HG03095 (cell line): ENCODE measurements at regions not wholly inside any gene's neighbourhood (a gene's known extent, or its start where the extent isn't known, plus 50 kb on each side); places are given as distances from the start of the nearest gene placed in this dataset.
A peak's percentile ranks its signal among the peaks of the same experiment; 100 is the strongest.
"Not testable (repeated sequence)": the region's sequence is repeated elsewhere in the genome, so short reads cannot be mapped to it uniquely, and the experiment has no call there.

Source experiments
- ATAC-seq: cut with Tn5 transposase; IDR thresholded peaks from one replicate; pipeline ENCODE4 v1.9.1; 2021; ENCODE audit warnings: moderate library complexity; ENCODE audit not compliant: unreplicated experiment

DNA sequence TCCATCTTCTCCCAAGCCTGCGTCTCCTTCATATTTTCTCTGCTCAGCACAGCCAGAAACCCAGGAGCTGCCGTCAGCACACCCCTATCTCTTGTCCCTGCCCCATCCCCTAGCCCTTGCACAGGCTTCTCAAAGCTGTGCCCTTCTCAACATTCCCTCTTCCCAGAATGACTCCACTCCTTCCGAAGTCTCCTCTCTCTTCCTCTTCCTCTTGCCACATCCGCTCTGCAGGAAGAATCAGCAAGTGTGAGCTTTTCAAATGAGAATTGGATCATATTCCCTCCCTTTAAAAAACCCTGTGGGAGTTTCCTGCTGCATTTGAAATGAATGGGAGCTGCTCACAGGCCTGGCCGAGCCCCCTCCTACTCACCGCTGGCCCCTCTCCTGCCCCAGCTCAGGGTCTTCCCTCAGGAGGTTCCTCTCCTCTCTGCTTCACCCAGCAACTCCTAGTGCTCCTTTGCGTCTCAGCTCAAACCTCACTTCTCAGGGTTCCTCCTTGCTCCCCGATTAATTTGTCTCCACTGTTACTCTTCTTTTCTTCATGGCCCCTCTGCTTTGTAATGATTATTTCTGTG lies 528.5 kb upstream of the CCDC196 start:
- no peak for ATAC-seq

DNA sequence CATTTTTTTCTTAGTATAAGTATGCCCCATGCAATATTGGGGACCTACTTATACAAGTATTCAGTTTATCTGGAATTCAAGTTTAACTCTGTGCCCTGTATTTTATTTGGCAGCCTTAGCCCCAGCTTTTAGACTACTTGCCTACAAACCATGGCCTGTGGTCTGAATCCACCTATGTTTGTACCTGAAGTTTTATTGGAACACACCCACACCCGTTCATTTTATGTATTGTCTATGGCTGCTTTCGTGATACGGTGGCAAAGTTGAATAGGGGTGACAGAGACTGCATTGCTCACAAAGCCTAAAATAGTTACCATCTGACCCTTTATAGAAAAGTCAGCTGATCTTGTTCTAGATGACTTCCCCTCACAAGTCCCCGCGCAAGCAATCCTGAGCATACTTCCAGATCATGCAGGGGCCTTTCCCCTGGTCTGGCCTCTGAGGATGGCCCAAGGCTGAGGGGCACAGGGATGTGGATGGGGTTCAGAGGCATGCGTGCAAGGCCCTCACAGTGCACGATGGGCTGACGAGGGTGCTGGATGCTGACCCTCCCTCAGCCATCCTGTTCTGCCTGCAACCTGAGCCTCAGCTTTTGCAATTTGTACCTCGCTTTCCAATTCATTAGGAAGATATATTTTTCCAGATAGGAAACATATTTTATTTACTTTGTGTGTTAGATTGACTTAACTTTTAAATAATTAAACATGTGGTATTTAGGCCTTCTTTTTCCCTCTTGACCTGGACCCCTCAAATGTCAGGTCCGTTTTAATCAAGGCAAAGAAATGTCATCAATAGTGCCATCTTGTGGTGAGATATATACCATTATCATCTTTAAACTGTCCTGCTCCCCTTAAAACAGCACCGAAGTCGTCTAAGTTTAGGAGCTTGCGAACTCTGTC lies 527.3 kb upstream of the CCDC196 start:
- ATAC-seq, result peak; percentile 33

- peak; percentile 68 for ATAC-seq
Measured at GRCh38 chr14:65959563-65960024, 526.6 kb upstream of the CCDC196 start.

GRCh38 chr14:65961004-65961403 lies 525.2 kb upstream of the CCDC196 start:
- ATAC-seq, result no peak

DNA sequence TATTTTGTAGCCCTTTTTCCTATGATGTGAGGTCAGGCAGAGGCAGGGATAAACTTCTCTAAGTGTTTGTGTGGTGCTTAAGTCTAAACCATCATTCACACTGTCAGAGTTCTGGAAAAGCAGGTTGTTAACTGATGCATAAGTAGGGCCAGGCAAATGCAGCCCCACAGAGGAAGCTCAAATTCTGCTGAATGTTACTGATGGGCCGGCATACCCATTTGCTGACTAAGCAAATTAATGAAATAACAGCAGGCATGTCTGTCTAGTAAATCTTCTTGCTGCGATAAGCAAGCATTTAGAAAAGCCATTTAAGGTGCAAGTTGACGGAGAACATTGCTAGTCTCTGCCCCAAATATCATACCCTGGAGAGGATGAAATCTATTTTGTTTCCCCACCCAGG lies 523.2 kb upstream of the CCDC196 start:
- ATAC-seq, result no peak

- no peak for ATAC-seq
Measured at GRCh38 chr14:65964366-65964765, 521.8 kb upstream of the CCDC196 start.

DNA sequence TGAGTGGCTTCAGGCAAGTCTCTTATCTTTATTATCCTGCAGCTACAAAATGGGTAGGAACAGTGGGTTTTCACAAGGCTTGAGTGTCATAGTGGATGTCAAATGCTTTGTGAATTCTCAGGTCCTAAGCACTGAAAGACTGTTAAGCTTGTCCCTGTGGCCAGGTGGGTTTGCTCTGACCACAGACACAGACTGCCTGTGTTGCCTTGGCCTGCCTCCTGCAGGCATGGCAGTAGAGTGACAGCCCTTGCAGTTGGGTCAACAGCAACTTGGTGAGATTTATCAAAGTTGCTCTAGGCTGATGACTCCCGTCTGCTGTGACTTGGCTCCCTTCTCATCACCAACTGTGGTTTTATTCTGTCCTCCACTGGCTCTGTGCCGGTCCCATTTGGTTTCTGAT lies 520.0 kb upstream of the CCDC196 start:
- ATAC-seq, result no peak

GRCh38 chr14:65972346-65972870 lies 513.8 kb upstream of the CCDC196 start:
- no peak for ATAC-seq

DNA sequence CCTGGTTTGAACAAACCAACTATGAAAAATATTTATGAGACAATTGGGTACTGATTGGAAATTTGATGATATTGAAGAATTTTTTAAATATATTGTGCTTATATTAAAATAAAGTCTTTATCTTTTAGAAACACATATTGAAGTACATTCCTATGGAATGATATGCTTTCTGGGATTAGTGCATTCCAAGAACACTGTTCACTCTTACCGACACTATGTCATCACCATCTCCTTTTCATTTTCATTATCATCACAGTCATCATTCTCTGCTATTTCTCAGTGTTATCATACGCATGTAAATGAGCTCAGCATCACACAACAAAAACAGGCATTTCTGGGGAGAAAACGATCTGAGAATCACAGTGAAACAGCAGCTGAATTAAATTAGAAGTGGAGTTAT lies 513.3 kb upstream of the CCDC196 start:
- ATAC-seq, result no peak

DNA sequence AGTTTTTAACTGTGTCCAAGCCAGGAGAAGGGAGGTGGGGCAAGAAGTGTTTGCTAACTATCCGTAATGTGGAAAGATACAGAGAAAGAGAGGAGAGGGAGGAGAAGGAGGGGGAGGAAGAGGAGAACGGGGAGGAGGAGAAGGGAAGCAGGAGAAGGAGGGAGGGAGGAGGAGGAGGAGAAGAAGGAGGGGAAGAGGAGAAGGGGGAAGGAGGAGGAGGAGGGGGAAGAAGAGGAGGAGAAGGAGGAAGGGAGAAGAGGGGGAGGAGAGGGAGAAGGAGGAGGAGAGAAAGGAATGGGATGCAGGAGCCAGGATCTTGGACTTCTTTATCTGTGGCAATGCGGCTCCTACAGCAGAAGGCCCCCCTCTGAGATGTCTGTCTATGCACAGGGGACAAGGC lies 510.3 kb upstream of the CCDC196 start:
- ATAC-seq, result no peak

DNA sequence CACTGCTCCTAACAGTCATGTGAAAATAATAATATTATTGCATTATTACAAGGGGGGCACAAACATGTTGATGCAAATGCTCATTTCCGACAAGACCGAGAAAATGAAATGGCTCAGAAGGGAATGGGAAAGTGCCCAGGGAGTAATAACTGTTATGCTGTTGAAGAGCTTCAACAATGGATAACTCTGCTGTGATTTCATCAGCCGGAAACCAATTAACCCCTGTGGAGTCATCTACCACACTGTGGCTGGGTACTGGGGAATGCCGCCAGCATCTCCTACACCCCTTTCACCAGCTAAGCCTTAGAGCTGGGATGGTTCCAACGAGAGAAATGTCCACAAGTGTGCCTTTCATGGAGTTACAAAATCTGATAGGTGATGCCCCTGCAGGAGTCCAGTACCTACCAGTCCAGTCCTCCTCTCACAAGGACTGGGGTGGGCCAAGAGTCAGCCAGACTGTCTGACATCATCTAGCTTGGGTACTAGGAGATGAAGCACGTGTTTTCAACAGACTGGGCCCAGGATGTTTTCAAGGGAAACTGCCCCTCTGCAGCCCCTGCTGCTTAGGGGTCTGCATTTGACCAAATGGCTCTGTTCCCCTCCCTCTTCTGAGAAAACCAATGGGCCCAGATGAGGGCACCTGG lies 509.3 kb upstream of the CCDC196 start:
- ATAC-seq, result no peak

GRCh38 chr14:65981192-65981843 lies 504.9 kb upstream of the CCDC196 start:
- no peak for ATAC-seq

DNA sequence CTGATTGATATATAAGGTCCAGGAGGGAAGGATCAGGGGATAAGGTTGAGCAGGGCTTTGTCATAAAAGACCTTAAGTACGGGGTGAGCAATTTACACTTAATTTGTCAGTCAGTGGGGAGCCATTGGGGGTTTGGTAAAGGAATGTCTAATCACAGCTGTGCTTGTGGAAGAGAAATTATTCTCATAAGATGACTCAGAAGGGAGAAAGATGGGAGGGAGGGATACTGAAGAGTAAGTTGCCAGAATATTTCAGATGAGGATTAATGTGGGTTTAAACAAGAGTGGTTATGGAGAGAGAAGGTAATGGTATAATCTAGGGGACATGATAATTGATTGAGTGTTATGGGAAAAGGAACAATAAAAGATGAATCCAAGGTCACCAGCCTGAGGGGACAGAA lies 500.1 kb upstream of the CCDC196 start:
- no peak for ATAC-seq

GRCh38 chr14:65989981-65990380 lies 496.2 kb upstream of the CCDC196 start:
- no peak for ATAC-seq

- ATAC-seq, result no peak
Measured at GRCh38 chr14:65991104-65991503, 495.1 kb upstream of the CCDC196 start.

DNA sequence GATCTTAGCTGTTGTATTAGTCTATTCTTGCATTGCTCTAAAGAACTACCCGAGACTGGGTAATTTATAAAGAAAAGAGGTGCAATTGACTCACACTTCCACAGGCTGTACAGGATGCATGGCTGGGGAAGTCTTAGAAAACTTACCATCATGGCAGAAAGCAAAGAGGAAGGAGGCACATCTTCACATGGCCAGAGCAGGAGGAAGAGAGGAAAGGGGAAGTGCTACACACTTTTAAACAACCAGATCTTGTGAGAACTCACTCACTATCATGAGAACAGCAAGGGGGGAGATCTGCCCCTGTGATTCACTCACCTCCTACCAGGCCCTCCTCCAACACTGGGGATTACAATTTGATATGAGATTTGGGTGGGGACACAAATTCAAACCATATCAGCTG lies 494.2 kb upstream of the CCDC196 start:
- ATAC-seq, result not testable (repeated sequence)

- no peak for ATAC-seq
Measured at GRCh38 chr14:65993103-65993502, 493.1 kb upstream of the CCDC196 start.

- no peak for ATAC-seq
Measured at GRCh38 chr14:65993996-65994395, 492.2 kb upstream of the CCDC196 start.

DNA sequence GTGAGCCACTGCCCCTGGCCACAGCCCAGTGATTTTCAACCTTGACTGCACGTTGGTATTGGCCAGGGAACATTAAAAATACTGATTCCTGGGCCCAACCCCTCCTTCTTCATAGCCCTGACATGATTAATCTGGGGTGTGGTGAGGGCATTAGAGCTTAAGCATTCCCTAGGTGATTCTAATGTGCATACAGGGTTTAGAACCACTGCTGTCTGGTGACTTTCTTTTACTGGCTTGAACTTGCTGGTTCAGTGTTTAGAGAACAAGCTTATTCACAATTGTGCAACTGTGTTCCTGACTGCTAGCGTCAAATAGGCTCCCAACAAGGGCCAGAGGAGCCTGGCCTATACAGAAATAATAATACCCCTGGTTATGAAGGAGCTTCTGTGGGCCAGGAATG lies 488.8 kb upstream of the CCDC196 start:
- ATAC-seq, result no peak

DNA sequence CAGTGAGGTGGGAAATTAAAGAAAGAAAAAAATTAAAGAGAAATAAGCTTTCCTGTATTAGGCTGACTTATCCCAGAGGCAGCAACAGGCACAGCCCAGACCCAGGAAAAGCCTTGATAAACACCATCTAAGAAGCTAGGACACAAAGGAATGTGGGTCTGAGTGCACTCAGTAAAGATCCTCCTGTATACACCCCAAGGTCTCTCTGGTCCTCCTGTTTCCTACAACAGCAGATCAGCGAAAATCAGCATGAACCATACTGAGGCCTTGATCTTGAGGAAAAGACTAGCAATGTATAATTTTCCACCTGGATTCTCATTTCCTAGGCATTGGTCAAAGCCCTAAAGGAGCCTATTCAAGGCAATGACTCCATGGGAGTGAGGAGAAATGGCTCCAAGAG lies 486.3 kb upstream of the CCDC196 start:
- ATAC-seq, result no peak

- ATAC-seq, result no peak
Measured at GRCh38 chr14:66000766-66001165, 485.4 kb upstream of the CCDC196 start.
